Right lobe of liver (tissue), 4 donors: ENCODE measurements at regions not wholly inside any gene's neighbourhood (a gene's known extent, or its start where the extent isn't known, plus 50 kb on each side); places are given as distances from the start of the nearest gene placed in this dataset.

Experiments used
- CTCF ChIP-seq, 4 donors: fragments of 200-600 bp in 3 of 4; fragments of 450-650 bp in 1 of 4; IDR thresholded peaks; one replicate each; pipeline versions ENCODE4 v1.5.1 to v1.8.0; 2016 to 2022; ENCODE audit warnings: antibody characterized with exemption in 4 of 4, mild to moderate bottlenecking in 2 of 4
- POLR2A ChIP-seq: fragments of 450-650 bp; IDR thresholded peaks from one replicate; pipeline ENCODE4 v1.6.1; 2017; ENCODE audit warnings: antibody characterized with exemption, mild to moderate bottlenecking
- donor health status: DM: no; HTN: no; CAD: no.
- donor health status: DM: no; HTN: no; CAD: no.
- donor health status: DM: no; HTN: yes; CAD: no.

GRCh38 chr5:156170351-156170961, 156.5 kb upstream of the SGCD start:
- TF ChIP-seq POLR2A (no peak), CTCF (IDR thresholded peaks at IDR 0.05) (no peak)
